HG03025 (cell line): ENCODE measurements at regions not wholly inside any gene's neighbourhood (a gene's known extent, or its start where the extent isn't known, plus 50 kb on each side); places are given as distances from the start of the nearest gene placed in this dataset.
"Not testable (repeated sequence)": the region's sequence is repeated elsewhere in the genome, so short reads cannot be mapped to it uniquely, and the experiment has no call there.

Experiments
- ATAC-seq: cut with Tn5 transposase; IDR thresholded peaks from one replicate; pipeline ENCODE4 v1.9.1; 2021; ENCODE audit warnings: mild to moderate bottlenecking, moderate library complexity; ENCODE audit not compliant: unreplicated experiment, low FRiP score

- ATAC-seq = no peak
These were observed 104.7 kb upstream of the SGK1 start for GRCh38 chr6:134422426-134423231.

- ATAC-seq = no peak
These were observed 103.6 kb upstream of the SGK1 start for GRCh38 chr6:134421501-134421900.

- no peak for ATAC-seq
These were observed 102.8 kb upstream of the SGK1 start for GRCh38 chr6:134420614-134421181.

- no peak for ATAC-seq
These were observed 101.8 kb upstream of the SGK1 start for GRCh38 chr6:134419716-134420115.

GRCh38 chr6:134416418-134417154 lies 98.7 kb upstream of the SGK1 start:
- ATAC-seq = no peak

GRCh38 chr6:134415656-134416055 lies 97.7 kb upstream of the SGK1 start:
- ATAC-seq = no peak

- ATAC-seq = no peak
These were observed 97.3 kb upstream of the SGK1 start for GRCh38 chr6:134415194-134415593.

- no peak for ATAC-seq
These were observed 96.9 kb upstream of the SGK1 start for GRCh38 chr6:134414793-134415192.

GRCh38 chr6:134413241-134413643 lies 95.3 kb upstream of the SGK1 start:
- no peak for ATAC-seq

- ATAC-seq = no peak
These were observed 92.6 kb upstream of the SGK1 start for GRCh38 chr6:134410541-134410940.

GRCh38 chr6:134407791-134408190 lies 89.9 kb upstream of the SGK1 start:
- ATAC-seq = no peak

- ATAC-seq = no peak
These were observed 88.4 kb upstream of the SGK1 start for GRCh38 chr6:134406311-134406710.

- ATAC-seq = no peak
These were observed 87.6 kb upstream of the SGK1 start for GRCh38 chr6:134405386-134406087.

- ATAC-seq = not testable (repeated sequence)
These were observed 85.4 kb upstream of the SGK1 start for GRCh38 chr6:134403312-134403711.

GRCh38 chr6:134402372-134402984 lies 84.6 kb upstream of the SGK1 start:
- no peak for ATAC-seq

- ATAC-seq = no peak
These were observed 83.0 kb upstream of the SGK1 start for GRCh38 chr6:134400941-134401340.

GRCh38 chr6:134398453-134398852 lies 80.5 kb upstream of the SGK1 start:
- no peak for ATAC-seq

- ATAC-seq = no peak
These were observed 79.8 kb upstream of the SGK1 start for GRCh38 chr6:134397676-134398075.

- no peak for ATAC-seq
These were observed 77.0 kb upstream of the SGK1 start for GRCh38 chr6:134394905-134395304.

GRCh38 chr6:134394208-134394607 lies 76.3 kb upstream of the SGK1 start:
- ATAC-seq = no peak

GRCh38 chr6:134391205-134391604 lies 73.3 kb upstream of the SGK1 start:
- no peak for ATAC-seq
